ENCODE measurements at regions not wholly inside any gene's neighbourhood (a gene's known extent, or its start where the extent isn't known, plus 50 kb on each side); places are given as distances from the start of the nearest gene placed in this dataset.

GRCh38 chr7:85554236-85555178 lies 367.7 kb upstream of the SEMA3D start:
- Histone ChIP-seq H3K27ac (ENCODE audit: low read depth, low read length) (no peak overlapping the region), H3K79me2 (ENCODE audit: control insufficient read depth, low read length) (no peaks in the 10 kb centered on the region)
- peak; percentile 85 for TF ChIP-seq CTCF (IDR thresholded peaks at IDR 0.05; ENCODE audit: low read depth, low read length, poor library complexity, severe bottlenecking)
- TF ChIP-seq EZH2phosphoT487 (IDR thresholded peaks at IDR 0.05; ENCODE audit: borderline replicate concordance, low read length): no peak

GRCh38 chr7:85535974-85536729 lies 349.3 kb upstream of the SEMA3D start:
- Histone ChIP-seq H3K4me2 (ENCODE audit: low read length) (no peak overlapping the region), H3K9me2 (replicated peaks; ENCODE audit: control insufficient read depth, low read length) (no peaks in the 10 kb centered on the region), H3K9me3 (ENCODE audit: control insufficient read depth, insufficient read depth, low read length) (no peaks in the 10 kb centered on the region), H3K4me3 (ENCODE audit: low read length) (no peak overlapping the region), H3K27ac (ENCODE audit: low read depth, low read length) (no peak overlapping the region), H3K4me1 (ENCODE audit: control insufficient read depth, low read length) (no peaks in the 10 kb centered on the region), H3K79me2 (ENCODE audit: control insufficient read depth, low read length) (no peaks in the 10 kb centered on the region), H4K20me1 (ENCODE audit: control insufficient read depth, insufficient read depth, low read depth, low read length) (no peaks in the 10 kb centered on the region), H3F3A (ENCODE audit: control insufficient read depth, insufficient read depth) (no peaks in the 10 kb centered on the region), H3K27me3 (ENCODE audit: control insufficient read depth, low read length) (no peaks in the 10 kb centered on the region), H3K36me3 (ENCODE audit: control insufficient read depth, low read length) (no peaks in the 10 kb centered on the region)
- TF ChIP-seq CTCF (IDR thresholded peaks at IDR 0.05; ENCODE audit: low read depth, low read length, poor library complexity, severe bottlenecking) (no peak), EZH2phosphoT487 (IDR thresholded peaks at IDR 0.05; ENCODE audit: borderline replicate concordance, low read length) (no peak)

More at GRCh38 chr7:85554236-85555178, 367.7 kb upstream of the SEMA3D start:
- Histone ChIP-seq H3K36me3 (ENCODE audit: control insufficient read depth, low read length) (no peaks in the 10 kb centered on the region), H4K20me1 (ENCODE audit: control insufficient read depth, insufficient read depth, low read depth, low read length) (no peaks in the 10 kb centered on the region), H3K4me2 (ENCODE audit: low read length) (no peak overlapping the region), H3K27me3 (ENCODE audit: control insufficient read depth, low read length) (no peaks in the 10 kb centered on the region), H3K4me1 (ENCODE audit: control insufficient read depth, low read length) (no peaks in the 10 kb centered on the region), H3K4me3 (ENCODE audit: low read length) (no peak overlapping the region), H3K9me2 (replicated peaks; ENCODE audit: control insufficient read depth, low read length) (no peaks in the 10 kb centered on the region), H3K9me3 (ENCODE audit: control insufficient read depth, insufficient read depth, low read length) (no peaks in the 10 kb centered on the region), H3F3A (ENCODE audit: control insufficient read depth, insufficient read depth) (no peaks in the 10 kb centered on the region)

GRCh38 chr7:85529831-85530230 lies 343.0 kb upstream of the SEMA3D start:
- TF ChIP-seq EZH2phosphoT487 (IDR thresholded peaks at IDR 0.05; ENCODE audit: borderline replicate concordance, low read length) (no peak), CTCF (IDR thresholded peaks at IDR 0.05; ENCODE audit: low read depth, low read length, poor library complexity, severe bottlenecking) (no peak)
- no peaks in the 10 kb centered on the region for H3K27me3 ChIP-seq (ENCODE audit: control insufficient read depth, low read length)

More at GRCh38 chr7:85529831-85530230, 343.0 kb upstream of the SEMA3D start:
- no peaks in the 10 kb centered on the region for H3K79me2 ChIP-seq (ENCODE audit: control insufficient read depth, low read length)
- no peaks in the 10 kb centered on the region for H3K4me1 ChIP-seq (ENCODE audit: control insufficient read depth, low read length)
- no peaks in the 10 kb centered on the region for H3K9me3 ChIP-seq (ENCODE audit: control insufficient read depth, insufficient read depth, low read length)
- no peaks in the 10 kb centered on the region for H4K20me1 ChIP-seq (ENCODE audit: control insufficient read depth, insufficient read depth, low read depth, low read length)
- no peaks in the 10 kb centered on the region for H3K9me2 ChIP-seq (replicated peaks; ENCODE audit: control insufficient read depth, low read length)
- H3K4me3 ChIP-seq (ENCODE audit: low read length): no peak overlapping the region
- H3K27ac ChIP-seq (ENCODE audit: low read depth, low read length): no peak overlapping the region
- no peaks in the 10 kb centered on the region for H3K36me3 ChIP-seq (ENCODE audit: control insufficient read depth, low read length)
- no peak overlapping the region for H3K4me2 ChIP-seq (ENCODE audit: low read length)
- H3F3A ChIP-seq (ENCODE audit: control insufficient read depth, insufficient read depth): no peaks in the 10 kb centered on the region
